ENCODE measurements at regions not wholly inside any gene's neighbourhood (a gene's known extent, or its start where the extent isn't known, plus 50 kb on each side); places are given as distances from the start of the nearest gene placed in this dataset.
A peak's percentile ranks its signal among the peaks of the same experiment; 100 is the strongest.

GRCh38 chr2:3110994-3111666, 266.5 kb downstream of the EIPR1 start:
- no peak for DNase-seq
- H3K18ac ChIP-seq (ENCODE audit: low read length), result no peak overlapping the region
- no peak overlapping the region for H3K56ac ChIP-seq (ENCODE audit: low read length)
- H3K79me2 ChIP-seq (ENCODE audit: control insufficient read depth, insufficient read depth, low read length), result no peaks in the 10 kb centered on the region
- no peak overlapping the region for H3K9ac ChIP-seq (ENCODE audit: low read length)
- no peaks in the 10 kb centered on the region for H3K27me3 ChIP-seq (ENCODE audit: insufficient read depth, low read length, poor library complexity)
- H3K4ac ChIP-seq (ENCODE audit: low read depth, low read length), result no peak overlapping the region
- no peaks in the 10 kb centered on the region for H3K4me1 ChIP-seq (ENCODE audit: control insufficient read depth, low read depth, low read length)
- H2BK15ac ChIP-seq (replicated peaks; ENCODE audit: low read depth), result no peak overlapping the region
- H3K36me3 ChIP-seq (ENCODE audit: control insufficient read depth, insufficient read depth, low read length), result no peaks in the 10 kb centered on the region
- H3K27ac ChIP-seq (ENCODE audit: low read depth, low read length), result no peak overlapping the region
- no peak overlapping the region for H3K23ac ChIP-seq (ENCODE audit: low read length)
- no peaks in the 10 kb centered on the region for H3K79me1 ChIP-seq (ENCODE audit: low read length)
- no peak overlapping the region for H3K4me2 ChIP-seq (ENCODE audit: low read length)
- WGBS (ENCODE audit: extremely low coverage, insufficient coverage, low lambda C conversion rate), result no CpG with 5 or more reads among the region's 7 CpGs
- H4K8ac ChIP-seq (ENCODE audit: low read depth, low read length), result no peak overlapping the region
- no peak overlapping the region for H2AK5ac ChIP-seq (ENCODE audit: low read length)
- no peak overlapping the region for H4K5ac ChIP-seq (ENCODE audit: low read length)
- H2BK5ac ChIP-seq (ENCODE audit: low read length), result no peak overlapping the region
- H2BK120ac ChIP-seq (ENCODE audit: low read depth, low read length), result no peak overlapping the region
- no peak overlapping the region for H3K4me3 ChIP-seq (ENCODE audit: low read length)

DNA sequence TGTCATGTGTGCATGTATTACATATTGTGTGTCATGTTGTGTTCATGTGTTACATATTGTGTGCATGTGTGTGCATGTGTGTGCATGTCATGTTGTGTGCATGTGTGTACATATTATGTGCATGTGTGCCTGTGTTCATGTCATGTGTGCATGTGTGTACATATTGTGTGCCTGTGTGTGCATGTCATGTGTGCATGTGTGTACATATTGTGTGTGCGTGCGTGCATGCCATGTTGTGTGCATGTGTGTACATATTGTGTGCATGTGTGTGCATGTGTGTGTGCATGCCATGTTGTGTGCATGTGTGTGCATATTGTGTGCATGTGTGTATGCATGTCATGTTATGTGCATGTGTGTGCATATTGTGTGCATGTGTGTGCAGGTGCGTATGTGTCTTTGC, 267.1 kb downstream of the EIPR1 start:
- no peak overlapping the region for H3K4me3 ChIP-seq (ENCODE audit: low read length)
- no peaks in the 10 kb centered on the region for H3K36me3 ChIP-seq (ENCODE audit: control insufficient read depth, insufficient read depth, low read length)

DNA sequence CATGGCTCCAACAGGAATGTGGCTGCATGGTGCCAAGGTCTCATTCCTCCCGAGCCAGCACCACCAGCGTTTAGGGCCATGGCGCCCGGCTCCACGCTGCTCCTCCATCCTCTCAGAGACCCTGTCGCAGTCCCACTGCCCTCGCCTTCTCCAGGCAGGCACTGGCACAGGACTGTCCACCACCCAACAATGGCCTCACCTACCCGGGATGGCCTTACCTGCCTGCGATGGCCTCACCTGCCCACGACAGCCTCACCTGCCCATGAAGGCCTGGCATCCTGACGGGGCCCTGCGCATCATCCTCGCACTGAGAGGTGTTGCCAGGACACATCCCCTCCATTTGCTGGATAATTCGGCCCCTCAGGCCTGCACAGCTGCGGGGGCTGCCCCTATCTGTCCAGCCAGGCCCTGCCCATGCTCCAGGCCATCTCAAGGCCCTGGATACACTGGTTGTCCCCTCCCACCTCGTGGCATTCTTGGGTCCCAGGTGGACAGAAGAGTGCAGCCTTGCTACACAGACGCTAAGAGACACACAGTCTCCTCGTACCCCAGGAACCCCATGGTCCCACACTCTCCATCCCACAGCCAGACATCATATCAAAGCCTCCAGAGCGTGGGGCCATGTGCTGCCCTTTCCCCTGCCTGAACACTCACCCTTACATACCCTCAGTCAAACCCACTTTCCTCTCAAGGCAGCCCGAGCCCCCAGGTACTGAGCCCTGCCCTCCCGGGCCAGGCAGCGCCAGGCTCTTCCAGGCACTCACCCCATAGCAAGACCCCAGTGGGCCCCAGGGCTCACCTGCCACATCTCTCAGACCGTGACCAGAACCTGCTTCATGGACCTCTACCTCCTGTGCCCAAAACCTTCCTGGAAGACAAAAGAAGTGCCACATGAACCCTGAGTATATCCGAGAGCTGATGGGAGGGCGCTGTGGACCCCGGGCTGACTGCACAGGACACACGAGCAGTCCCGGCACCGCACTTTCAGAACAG, 268.6 kb downstream of the EIPR1 start:
- no peak overlapping the region for H3K4me2 ChIP-seq (ENCODE audit: low read length)
- no peaks in the 10 kb centered on the region for H3K79me1 ChIP-seq (ENCODE audit: low read length)
- no peaks in the 10 kb centered on the region for H3K36me3 ChIP-seq (ENCODE audit: control insufficient read depth, insufficient read depth, low read length)
- H2BK120ac ChIP-seq (ENCODE audit: low read depth, low read length), result no peak overlapping the region
- no peak overlapping the region for H4K8ac ChIP-seq (ENCODE audit: low read depth, low read length)
- H3K4me3 ChIP-seq (ENCODE audit: low read length), result no peak overlapping the region
- no peak overlapping the region for H3K56ac ChIP-seq (ENCODE audit: low read length)
- no peak overlapping the region for H2BK15ac ChIP-seq (replicated peaks; ENCODE audit: low read depth)
- no peak overlapping the region for H3K4ac ChIP-seq (ENCODE audit: low read depth, low read length)
- no peaks in the 10 kb centered on the region for H3K27me3 ChIP-seq (ENCODE audit: insufficient read depth, low read length, poor library complexity)
- no peak overlapping the region for H2BK5ac ChIP-seq (ENCODE audit: low read length)
- H3K79me2 ChIP-seq (ENCODE audit: control insufficient read depth, insufficient read depth, low read length), result no peaks in the 10 kb centered on the region
- no peak overlapping the region for H2AK5ac ChIP-seq (ENCODE audit: low read length)
- H3K27ac ChIP-seq (ENCODE audit: low read depth, low read length), result no peak overlapping the region
- H3K23ac ChIP-seq (ENCODE audit: low read length), result no peak overlapping the region
- no peak for DNase-seq
- no peak overlapping the region for H4K5ac ChIP-seq (ENCODE audit: low read length)
- H3K9ac ChIP-seq (ENCODE audit: low read length), result no peak overlapping the region
- H3K18ac ChIP-seq (ENCODE audit: low read length), result no peak overlapping the region
- WGBS (ENCODE audit: extremely low coverage, insufficient coverage, low lambda C conversion rate), result no CpG with 5 or more reads among the region's 29 CpGs
- peaks cover 2% of the 10 kb centered on the region for H3K4me1 ChIP-seq (ENCODE audit: control insufficient read depth, low read depth, low read length)

More for the DNA sequence above, 267.1 kb downstream of the EIPR1 start:
- H3K4me2 ChIP-seq (ENCODE audit: low read length), result no peak overlapping the region
- no peak overlapping the region for H3K56ac ChIP-seq (ENCODE audit: low read length)
- no peak overlapping the region for H3K23ac ChIP-seq (ENCODE audit: low read length)
- H3K79me2 ChIP-seq (ENCODE audit: control insufficient read depth, insufficient read depth, low read length), result no peaks in the 10 kb centered on the region
- WGBS (ENCODE audit: extremely low coverage, insufficient coverage, low lambda C conversion rate), result no CpG with 5 or more reads among the region's 3 CpGs
- no peak overlapping the region for H2AK5ac ChIP-seq (ENCODE audit: low read length)
- no peak overlapping the region for H3K9ac ChIP-seq (ENCODE audit: low read length)
- H4K5ac ChIP-seq (ENCODE audit: low read length), result no peak overlapping the region
- no peaks in the 10 kb centered on the region for H3K27me3 ChIP-seq (ENCODE audit: insufficient read depth, low read length, poor library complexity)
- H3K18ac ChIP-seq (ENCODE audit: low read length), result no peak overlapping the region
- no peak for DNase-seq
- H3K27ac ChIP-seq (ENCODE audit: low read depth, low read length), result no peak overlapping the region
- no peak overlapping the region for H3K4ac ChIP-seq (ENCODE audit: low read depth, low read length)
- no peak overlapping the region for H4K8ac ChIP-seq (ENCODE audit: low read depth, low read length)
- H3K4me1 ChIP-seq (ENCODE audit: control insufficient read depth, low read depth, low read length), result no peaks in the 10 kb centered on the region
- no peak overlapping the region for H2BK120ac ChIP-seq (ENCODE audit: low read depth, low read length)
- H3K79me1 ChIP-seq (ENCODE audit: low read length), result no peaks in the 10 kb centered on the region
- H2BK5ac ChIP-seq (ENCODE audit: low read length), result no peak overlapping the region
- H2BK15ac ChIP-seq (replicated peaks; ENCODE audit: low read depth), result no peak overlapping the region

- no peak for DNase-seq
Observed at GRCh38 chr2:3108105-3108504, 269.5 kb downstream of the EIPR1 start.

DNA sequence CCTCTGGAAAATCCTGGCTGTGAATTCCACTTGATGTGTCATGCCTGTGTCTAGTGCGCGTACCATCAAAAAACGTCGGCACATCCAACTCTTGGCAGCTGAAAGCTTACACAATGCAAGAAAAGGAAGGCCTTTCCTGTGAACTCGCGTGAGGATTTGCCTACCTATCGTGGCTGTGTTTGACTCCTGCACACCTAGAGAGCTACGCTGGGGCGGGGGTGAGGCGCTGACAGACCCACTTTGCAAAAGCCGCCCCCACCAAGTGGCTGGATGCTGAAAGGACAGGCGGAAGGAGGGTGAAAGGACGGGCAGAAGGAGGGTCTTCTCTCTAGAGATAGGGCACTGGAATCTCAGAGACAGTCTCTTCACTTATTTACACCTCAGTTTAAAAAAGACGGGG, 270.1 kb downstream of the EIPR1 start:
- Histone ChIP-seq H2BK120ac (ENCODE audit: low read depth, low read length) (no peak overlapping the region), H3K18ac (ENCODE audit: low read length) (no peak overlapping the region), H3K4me3 (ENCODE audit: low read length) (no peak overlapping the region), H2BK5ac (ENCODE audit: low read length) (no peak overlapping the region), H3K56ac (ENCODE audit: low read length) (no peak overlapping the region), H2BK15ac (replicated peaks; ENCODE audit: low read depth) (no peak overlapping the region), H4K5ac (ENCODE audit: low read length) (no peak overlapping the region), H3K9ac (ENCODE audit: low read length) (no peak overlapping the region), H3K4ac (ENCODE audit: low read depth, low read length) (no peak overlapping the region), H3K79me2 (ENCODE audit: control insufficient read depth, insufficient read depth, low read length) (no peaks in the 10 kb centered on the region), H3K23ac (ENCODE audit: low read length) (no peak overlapping the region), H3K4me2 (ENCODE audit: low read length) (no peak overlapping the region), H3K79me1 (ENCODE audit: low read length) (no peaks in the 10 kb centered on the region), H3K4me1 (ENCODE audit: control insufficient read depth, low read depth, low read length) (peaks cover 2% of the 10 kb centered on the region), H4K8ac (ENCODE audit: low read depth, low read length) (no peak overlapping the region), H3K27me3 (ENCODE audit: insufficient read depth, low read length, poor library complexity) (no peaks in the 10 kb centered on the region), H2AK5ac (ENCODE audit: low read length) (no peak overlapping the region), H3K36me3 (ENCODE audit: control insufficient read depth, insufficient read depth, low read length) (no peaks in the 10 kb centered on the region), H3K27ac (ENCODE audit: low read depth, low read length) (no peak overlapping the region)
- WGBS (ENCODE audit: extremely low coverage, insufficient coverage, low lambda C conversion rate), result no CpG with 5 or more reads among the region's 14 CpGs
- peak; percentile 11 for DNase-seq

More at GRCh38 chr2:3108105-3108504, 269.5 kb downstream of the EIPR1 start:
- H3K18ac ChIP-seq (ENCODE audit: low read length), result no peak overlapping the region
- H3K27ac ChIP-seq (ENCODE audit: low read depth, low read length), result no peak overlapping the region
- no CpG with 5 or more reads among the region's 14 CpGs for WGBS (ENCODE audit: extremely low coverage, insufficient coverage, low lambda C conversion rate)
- H3K4me1 ChIP-seq (ENCODE audit: control insufficient read depth, low read depth, low read length), result peaks cover 2% of the 10 kb centered on the region
- H3K4me2 ChIP-seq (ENCODE audit: low read length), result no peak overlapping the region
- H3K27me3 ChIP-seq (ENCODE audit: insufficient read depth, low read length, poor library complexity), result no peaks in the 10 kb centered on the region
- H3K4me3 ChIP-seq (ENCODE audit: low read length), result no peak overlapping the region
- H4K8ac ChIP-seq (ENCODE audit: low read depth, low read length), result no peak overlapping the region
- H3K56ac ChIP-seq (ENCODE audit: low read length), result no peak overlapping the region
- no peak overlapping the region for H2BK5ac ChIP-seq (ENCODE audit: low read length)
- no peak overlapping the region for H2BK120ac ChIP-seq (ENCODE audit: low read depth, low read length)
- no peak overlapping the region for H3K23ac ChIP-seq (ENCODE audit: low read length)
- H3K9ac ChIP-seq (ENCODE audit: low read length), result no peak overlapping the region
- H3K36me3 ChIP-seq (ENCODE audit: control insufficient read depth, insufficient read depth, low read length), result no peaks in the 10 kb centered on the region
- H3K79me2 ChIP-seq (ENCODE audit: control insufficient read depth, insufficient read depth, low read length), result no peaks in the 10 kb centered on the region
- no peak overlapping the region for H3K4ac ChIP-seq (ENCODE audit: low read depth, low read length)
- H4K5ac ChIP-seq (ENCODE audit: low read length), result no peak overlapping the region
- H2AK5ac ChIP-seq (ENCODE audit: low read length), result no peak overlapping the region
- no peaks in the 10 kb centered on the region for H3K79me1 ChIP-seq (ENCODE audit: low read length)
- no peak overlapping the region for H2BK15ac ChIP-seq (replicated peaks; ENCODE audit: low read depth)

Measured in mesendoderm (in vitro differentiated cells).